ENCODE measurements at regions not wholly inside any gene's neighbourhood (a gene's known extent, or its start where the extent isn't known, plus 50 kb on each side); places are given as distances from the start of the nearest gene placed in this dataset.
"Not testable (repeated sequence)": the region's sequence is repeated elsewhere in the genome, so short reads cannot be mapped to it uniquely, and the experiment has no call there.

DNA sequence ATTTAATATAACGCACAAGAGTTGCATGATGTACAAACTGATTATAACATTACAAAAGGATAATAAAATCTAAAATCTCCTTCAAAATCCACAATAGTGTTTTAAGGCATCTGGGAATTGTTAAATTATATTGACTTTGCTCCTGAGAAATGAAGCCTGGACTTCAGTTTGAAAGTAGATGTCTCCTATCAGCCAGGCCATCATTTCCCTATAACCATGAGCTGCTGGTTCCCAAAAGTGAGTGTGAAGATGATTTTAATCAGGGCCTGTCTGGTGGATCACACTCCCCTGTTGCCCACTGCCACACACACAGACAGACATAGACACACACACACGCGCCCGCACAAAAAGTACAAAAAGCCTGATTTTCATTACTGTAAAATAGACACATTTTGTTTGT, 480.7 kb downstream of the RPS29 start:
- DNase-seq, result no peak

DNA sequence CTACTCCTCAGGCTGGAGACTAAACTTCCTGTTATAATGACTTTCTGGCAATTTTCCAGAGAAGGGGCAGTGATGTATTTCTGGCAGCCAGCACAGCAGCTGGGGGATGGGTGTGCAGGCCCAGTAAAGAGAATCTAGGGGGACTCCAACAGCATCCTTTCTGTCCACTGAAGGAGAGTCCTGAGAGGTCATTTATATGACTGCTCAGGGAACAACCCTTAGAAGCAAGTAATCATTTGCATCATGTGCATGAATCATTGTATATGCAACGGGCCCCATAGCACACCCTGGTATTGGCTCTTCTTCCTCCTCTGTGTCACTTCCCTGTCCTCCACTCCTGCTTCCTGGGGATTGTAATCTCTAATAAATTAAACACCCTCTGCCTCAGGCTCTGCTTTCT, 493.8 kb downstream of the RPS29 start:
- no peak for DNase-seq

- no peak for DNase-seq
Observed at GRCh38 chr14:49089107-49089506, 497.1 kb downstream of the RPS29 start.

DNA sequence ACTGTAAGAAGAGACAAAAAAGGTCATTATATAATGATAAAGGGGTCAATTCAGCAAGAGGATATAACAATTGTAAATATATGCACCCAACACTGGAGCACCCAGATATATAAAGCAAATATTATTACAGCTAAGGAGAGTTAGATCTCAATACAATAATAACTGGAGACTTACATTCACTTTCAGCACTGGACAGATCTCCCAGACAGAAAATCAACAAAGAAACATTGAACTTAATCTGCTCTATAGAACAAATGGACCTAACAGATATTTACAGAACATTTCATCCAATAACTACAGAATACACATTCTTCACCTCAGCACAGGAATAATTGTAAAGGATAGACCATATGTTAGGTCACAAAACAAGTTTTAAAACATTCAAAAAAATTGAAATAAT, 512.9 kb downstream of the RPS29 start:
- not testable (repeated sequence) for DNase-seq

DNA sequence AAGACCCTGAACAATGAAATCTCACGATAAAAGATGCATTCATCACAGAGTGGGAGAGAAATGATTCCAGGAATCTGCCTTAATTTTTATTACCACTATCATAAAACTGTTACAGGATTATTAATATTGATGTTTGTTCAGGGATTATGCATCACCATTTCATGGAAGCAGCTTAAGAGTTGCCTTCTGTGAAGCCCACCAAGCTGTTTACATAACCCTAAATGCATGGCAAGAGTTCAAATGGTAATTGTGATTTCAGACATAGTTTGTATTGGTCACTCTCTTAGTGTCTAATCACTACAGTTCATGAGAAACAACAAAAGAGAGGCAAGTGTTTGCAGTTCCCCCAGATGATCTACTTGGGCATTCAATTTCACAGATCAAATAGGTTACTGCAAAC, 527.7 kb downstream of the RPS29 start:
- no peak for DNase-seq

- no peak for DNase-seq
Observed at GRCh38 chr14:49057838-49058510, 528.2 kb downstream of the RPS29 start.

- no peak for DNase-seq
Observed at GRCh38 chr14:49056021-49056420, 530.2 kb downstream of the RPS29 start.

GRCh38 chr14:49052521-49052920, 533.7 kb downstream of the RPS29 start:
- no peak for DNase-seq

- no peak for DNase-seq
Observed at GRCh38 chr14:49051328-49052060, 534.7 kb downstream of the RPS29 start.

GRCh38 chr14:49050822-49051221, 535.4 kb downstream of the RPS29 start:
- DNase-seq, result no peak

- DNase-seq, result no peak
Observed at GRCh38 chr14:49049711-49050110, 536.5 kb downstream of the RPS29 start.

- no peak for DNase-seq
Observed at GRCh38 chr14:49044981-49045380, 541.2 kb downstream of the RPS29 start.

- no peak for DNase-seq
Observed at GRCh38 chr14:49036984-49037516, 549.1 kb downstream of the RPS29 start.

DNA sequence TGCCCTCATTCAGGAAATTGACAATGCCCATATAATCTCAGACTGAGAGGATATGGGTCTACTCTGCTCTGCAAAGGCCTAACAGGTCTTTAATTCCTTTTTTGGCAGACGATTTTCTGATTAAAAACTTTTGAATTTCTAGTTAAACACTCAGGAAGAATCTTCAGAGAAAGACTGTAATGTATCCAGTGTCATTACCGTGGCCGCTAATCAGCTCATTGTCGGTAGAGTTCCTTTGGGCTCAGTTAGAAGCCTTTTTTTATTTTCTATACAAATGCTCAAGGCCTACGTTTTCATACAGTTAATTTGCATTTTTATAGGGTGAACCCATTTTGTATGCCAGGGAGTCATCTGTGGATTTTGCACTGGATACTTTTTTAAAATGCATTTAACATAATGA, 549.9 kb downstream of the RPS29 start:
- DNase-seq, result no peak

- DNase-seq, result no peak
Observed at GRCh38 chr14:49033131-49033530, 553.0 kb downstream of the RPS29 start.

- DNase-seq, result not testable (repeated sequence)
Observed at GRCh38 chr14:49031710-49032109, 554.5 kb downstream of the RPS29 start.

DNA sequence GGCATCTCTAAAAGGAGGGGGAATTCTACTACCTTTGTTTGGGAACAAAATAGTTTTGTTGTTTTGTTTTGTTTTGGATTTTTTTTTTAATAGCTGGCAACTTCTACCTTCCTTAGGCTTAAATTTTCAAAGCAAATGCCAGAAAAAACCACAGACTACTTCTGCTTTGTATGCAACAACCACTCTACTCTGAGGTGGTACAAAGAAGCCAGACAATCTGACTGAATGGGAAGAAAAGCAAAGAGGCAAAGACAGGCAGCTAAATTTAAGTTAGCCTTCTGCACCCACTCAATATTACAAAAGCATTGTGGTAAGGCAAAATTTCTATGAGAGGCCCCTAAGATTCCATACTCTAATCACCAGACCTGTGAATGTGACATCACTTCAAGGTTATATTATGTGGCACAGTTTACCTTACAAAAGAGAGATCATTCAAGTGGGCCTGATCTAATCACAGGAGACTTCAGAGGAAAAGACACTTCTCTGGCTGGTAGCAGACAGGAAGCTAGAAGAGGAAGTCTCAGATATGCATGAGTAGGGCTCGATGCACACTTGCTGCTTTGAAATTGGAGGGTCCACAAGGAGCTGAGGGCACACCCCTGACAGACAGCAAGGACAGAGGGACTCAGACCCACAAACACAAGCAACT, 566.6 kb downstream of the RPS29 start:
- DNase-seq, result no peak

- DNase-seq, result no peak
Observed at GRCh38 chr14:49017447-49017846, 568.7 kb downstream of the RPS29 start.

GRCh38 chr14:49016381-49016780, 569.8 kb downstream of the RPS29 start:
- no peak for DNase-seq

DNA sequence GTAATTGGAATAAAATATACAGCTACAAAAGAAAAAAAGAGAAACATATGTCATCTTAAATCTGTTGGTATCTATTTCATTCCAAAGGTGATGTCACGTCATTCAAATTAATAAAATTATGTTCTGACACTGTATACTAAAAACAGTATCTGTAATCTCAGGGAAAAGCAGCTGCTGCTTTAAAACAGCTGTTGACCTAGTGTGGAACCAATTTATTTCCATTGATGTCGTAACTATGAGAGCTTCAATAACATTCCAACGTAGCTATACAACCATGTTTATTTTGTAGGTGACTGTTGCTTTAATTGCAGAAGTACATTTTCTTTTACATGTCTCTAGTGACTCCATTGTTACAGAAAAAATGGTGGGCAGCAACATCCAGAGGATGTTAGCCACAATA, 571.7 kb downstream of the RPS29 start:
- DNase-seq, result no peak

DNA sequence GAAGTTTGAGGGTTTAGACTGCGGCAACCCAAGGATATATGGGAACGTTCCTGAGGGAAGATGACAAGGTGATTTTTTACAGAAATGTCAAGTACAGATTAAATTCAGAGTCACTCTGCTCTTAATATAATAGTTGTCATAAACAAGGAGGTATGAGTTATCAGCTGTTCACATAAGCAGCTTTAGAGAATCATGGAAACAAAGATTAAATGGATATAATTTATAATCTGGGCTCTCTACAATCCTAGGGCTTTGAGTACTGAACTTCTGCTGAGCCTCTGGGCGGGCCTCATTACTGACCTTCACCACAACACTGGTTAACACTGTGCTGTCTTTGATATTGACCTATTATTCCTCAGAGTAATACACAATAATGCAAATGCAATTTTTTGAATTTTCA, 577.8 kb downstream of the RPS29 start:
- DNase-seq, result no peak

DNA sequence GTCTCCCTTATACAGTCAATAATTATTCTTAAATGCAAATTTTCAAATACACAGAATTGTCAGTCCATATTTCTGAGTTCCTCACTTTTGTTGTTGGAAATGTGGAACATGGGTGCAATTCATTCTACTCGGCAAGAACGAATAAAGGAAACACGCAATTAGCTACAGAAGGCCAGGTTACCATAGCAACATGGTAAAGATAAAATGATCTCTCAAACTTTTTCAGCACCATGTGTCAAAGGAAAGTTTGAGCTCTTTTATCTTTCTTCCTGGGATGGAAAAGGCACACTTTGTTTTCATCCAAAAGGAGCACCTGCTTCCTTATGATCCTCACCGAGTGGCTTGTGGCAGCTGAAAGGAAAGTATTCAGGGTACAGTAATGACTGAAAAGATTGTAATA, 595.0 kb downstream of the RPS29 start:
- DNase-seq, result no peak

DNA sequence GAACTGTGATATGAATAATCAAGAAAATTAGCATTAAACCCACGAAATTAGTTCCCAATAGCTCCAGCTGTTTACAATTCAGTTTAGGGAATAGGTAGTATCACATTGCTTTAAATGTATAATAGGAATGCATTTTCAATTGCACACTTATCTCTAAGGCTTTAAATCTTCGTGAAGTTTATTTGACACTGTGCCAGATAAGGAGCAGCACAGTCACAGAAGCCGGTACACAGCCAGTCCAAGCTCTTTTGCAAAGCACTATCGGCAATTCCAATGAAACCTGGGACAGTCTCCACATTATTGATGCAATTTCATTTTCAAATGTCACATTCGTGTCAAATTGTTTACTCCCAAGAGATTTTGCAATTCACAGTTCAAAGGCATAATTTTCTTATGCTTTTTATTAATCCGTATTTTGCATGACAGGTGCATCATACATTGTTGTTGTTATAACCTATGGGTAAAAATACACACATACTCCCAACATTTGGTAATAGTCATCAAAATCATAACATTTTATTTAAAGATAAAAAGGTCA, 602.8 kb downstream of the RPS29 start:
- DNase-seq, result no peak

DNA sequence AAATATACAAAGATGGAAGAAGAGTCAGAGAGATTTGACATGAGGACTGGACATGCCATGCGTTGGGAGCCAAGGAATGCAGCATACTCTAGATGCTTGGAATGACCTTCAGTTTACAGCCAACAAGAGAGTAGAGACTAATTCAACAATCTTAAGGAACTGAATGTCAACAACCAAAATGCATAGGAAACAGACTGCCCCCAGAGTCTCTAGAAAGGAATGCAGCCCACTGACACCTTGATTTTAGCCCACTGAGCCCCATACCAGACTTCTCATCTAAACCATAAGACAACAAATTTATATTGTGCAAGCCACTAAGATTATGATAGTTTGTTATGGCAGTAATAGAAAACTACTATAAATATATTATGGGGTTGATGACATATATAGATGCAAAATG, 611.2 kb downstream of the RPS29 start:
- no peak for DNase-seq

Measured in activated CD8-positive, alpha-beta memory T cell treated with anti-CD3 and anti-CD28 coated beads, Interleukin-2, amount 50 U/mL, for 48 hours (primary cell).